ENCODE measurements at regions not wholly inside any gene's neighbourhood (a gene's known extent, or its start where the extent isn't known, plus 50 kb on each side); places are given as distances from the start of the nearest gene placed in this dataset.

GRCh38 chr4:183012879-183013729 lies 86.0 kb upstream of the WWC2 start:
- TF ChIP-seq FOXS1 (CRISPR knock-in tag; IDR thresholded peaks at IDR 0.05) (no peak), CTCF (IDR thresholded peaks at IDR 0.05) (no peak), POLR2A (IDR thresholded peaks at IDR 0.05; ENCODE audit: low read length) (no peak), RARB (CRISPR knock-in tag; IDR thresholded peaks at IDR 0.05) (no peak), ZFP36 (IDR thresholded peaks at IDR 0.05; ENCODE audit: borderline replicate concordance, partially characterized antibody) (no peak), PHF8 (IDR thresholded peaks at IDR 0.05; ENCODE audit: borderline replicate concordance, low read depth) (no peak), MYC (IDR thresholded peaks at IDR 0.05; ENCODE audit: borderline replicate concordance, low read length) (no peak), CHD2 (IDR thresholded peaks at IDR 0.05; ENCODE audit: low read length, partially characterized antibody) (no peak), RCOR1 (IDR thresholded peaks at IDR 0.05; ENCODE audit: low read depth, low read length) (no peak), NPAS2 (CRISPR knock-in tag; IDR thresholded peaks at IDR 0.05; ENCODE audit: borderline replicate concordance) (no peak)

Data from A549 (cell line).